ENCODE measurements at regions not wholly inside any gene's neighbourhood (a gene's known extent, or its start where the extent isn't known, plus 50 kb on each side); places are given as distances from the start of the nearest gene placed in this dataset.
"Not testable (repeated sequence)": the region's sequence is repeated elsewhere in the genome, so short reads cannot be mapped to it uniquely, and the experiment has no call there.

- DNase-seq (ENCODE audit: low read depth): not testable (repeated sequence)
Measured at GRCh38 chr5:36782612-36783011, 94.0 kb upstream of the NIPBL start.

GRCh38 chr5:36786448-36787012, 90.0 kb upstream of the NIPBL start:
- no peak for DNase-seq (ENCODE audit: low read depth)

GRCh38 chr5:36787365-36788093, 89.0 kb upstream of the NIPBL start:
- no peak for DNase-seq (ENCODE audit: low read depth)

- no peak for DNase-seq (ENCODE audit: low read depth)
Measured at GRCh38 chr5:36790847-36791246, 85.7 kb upstream of the NIPBL start.

GRCh38 chr5:36792560-36793180, 83.9 kb upstream of the NIPBL start:
- no peak for DNase-seq (ENCODE audit: low read depth)

GRCh38 chr5:36795366-36795765, 81.2 kb upstream of the NIPBL start:
- DNase-seq (ENCODE audit: low read depth): no peak

GRCh38 chr5:36796155-36796554, 80.4 kb upstream of the NIPBL start:
- DNase-seq (ENCODE audit: low read depth): no peak

GRCh38 chr5:36801523-36801922, 75.0 kb upstream of the NIPBL start:
- no peak for DNase-seq (ENCODE audit: low read depth)

GRCh38 chr5:36802187-36802586, 74.4 kb upstream of the NIPBL start:
- no peak for DNase-seq (ENCODE audit: low read depth)

GRCh38 chr5:36813249-36813648, 63.3 kb upstream of the NIPBL start:
- not testable (repeated sequence) for DNase-seq (ENCODE audit: low read depth)

GRCh38 chr5:36815871-36816270, 60.7 kb upstream of the NIPBL start:
- no peak for DNase-seq (ENCODE audit: low read depth)

- no peak for DNase-seq (ENCODE audit: low read depth)
Measured at GRCh38 chr5:36820900-36821299, 55.7 kb upstream of the NIPBL start.

- DNase-seq (ENCODE audit: low read depth): no peak
Measured at GRCh38 chr5:36826694-36827093, 49.9 kb upstream of the NIPBL start.

Measured in activated T-helper 1 cell treated with Interleukin-2 at 50 U/mL for 16 hours (primary cell).